ENCODE measurements at regions not wholly inside any gene's neighbourhood (a gene's known extent, or its start where the extent isn't known, plus 50 kb on each side); places are given as distances from the start of the nearest gene placed in this dataset.

GRCh38 chr12:91901381-91902074 is 244.1 kb downstream of the BTG1 start:
- TF ChIP-seq, protein P1, sequence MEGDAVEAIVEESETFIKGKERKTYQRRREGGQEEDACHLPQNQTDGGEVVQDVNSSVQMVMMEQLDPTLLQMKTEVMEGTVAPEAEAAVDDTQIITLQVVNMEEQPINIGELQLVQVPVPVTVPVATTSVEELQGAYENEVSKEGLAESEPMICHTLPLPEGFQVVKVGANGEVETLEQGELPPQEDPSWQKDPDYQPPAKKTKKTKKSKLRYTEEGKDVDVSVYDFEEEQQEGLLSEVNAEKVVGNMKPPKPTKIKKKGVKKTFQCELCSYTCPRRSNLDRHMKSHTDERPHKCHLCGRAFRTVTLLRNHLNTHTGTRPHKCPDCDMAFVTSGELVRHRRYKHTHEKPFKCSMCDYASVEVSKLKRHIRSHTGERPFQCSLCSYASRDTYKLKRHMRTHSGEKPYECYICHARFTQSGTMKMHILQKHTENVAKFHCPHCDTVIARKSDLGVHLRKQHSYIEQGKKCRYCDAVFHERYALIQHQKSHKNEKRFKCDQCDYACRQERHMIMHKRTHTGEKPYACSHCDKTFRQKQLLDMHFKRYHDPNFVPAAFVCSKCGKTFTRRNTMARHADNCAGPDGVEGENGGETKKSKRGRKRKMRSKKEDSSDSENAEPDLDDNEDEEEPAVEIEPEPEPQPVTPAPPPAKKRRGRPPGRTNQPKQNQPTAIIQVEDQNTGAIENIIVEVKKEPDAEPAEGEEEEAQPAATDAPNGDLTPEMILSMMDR (IDR thresholded peaks at IDR 0.05; ENCODE audit: low read length), result no peak
- TF ChIP-seq EZH2 (IDR thresholded peaks at IDR 0.05; ENCODE audit: borderline replicate concordance, low read length), result no peak
- Histone ChIP-seq H3K9me2 (ENCODE audit: low read depth, low read length) (no peaks in the 10 kb centered on the region), H2AFZ (ENCODE audit: low read length) (no peak overlapping the region), H3K36me3 (ENCODE audit: insufficient read depth, low read length) (no peaks in the 10 kb centered on the region), H3K4me1 (ENCODE audit: insufficient read depth, low read length, severe bottlenecking) (no peaks in the 10 kb centered on the region), H3K79me2 (ENCODE audit: insufficient read depth, low read length) (no peaks in the 10 kb centered on the region), H3K27me3 (ENCODE audit: insufficient read depth, low read length) (no peaks in the 10 kb centered on the region), H4K20me1 (ENCODE audit: insufficient read depth, low read length) (no peaks in the 10 kb centered on the region), H3K4me3 (ENCODE audit: low read depth, low read length, poor library complexity, severe bottlenecking) (no peak overlapping the region), H3K9ac (ENCODE audit: low read length) (no peak overlapping the region), H3F3A (ENCODE audit: insufficient read depth, low read length) (no peaks in the 10 kb centered on the region), H3K9me3 (ENCODE audit: low read length) (no peaks in the 10 kb centered on the region), H3K27ac (ENCODE audit: low read depth, low read length, poor library complexity, severe bottlenecking) (no peak overlapping the region), H3K4me2 (ENCODE audit: low read length) (no peak overlapping the region)

DNA sequence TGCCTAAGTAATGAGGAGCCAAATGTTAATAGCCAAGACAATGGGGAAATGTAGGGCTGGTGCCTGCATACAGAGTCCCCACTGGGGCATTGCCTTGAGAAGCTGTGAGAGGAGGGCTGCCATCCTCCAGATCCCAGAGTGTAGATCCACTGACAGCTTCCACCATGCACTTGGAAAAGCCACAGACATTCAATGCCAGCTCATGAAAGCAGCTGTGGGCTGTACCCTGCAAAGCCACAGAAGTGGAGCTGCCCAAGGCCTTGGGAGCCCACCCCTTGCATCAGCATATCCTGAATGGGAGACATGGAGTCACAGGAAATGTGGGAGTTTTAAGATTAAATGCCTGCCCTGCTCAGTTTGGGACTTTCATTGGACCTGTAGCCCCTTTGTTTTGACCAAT is 244.7 kb downstream of the BTG1 start:
- no peaks in the 10 kb centered on the region for H3K4me1 ChIP-seq (ENCODE audit: insufficient read depth, low read length, severe bottlenecking)
- no peaks in the 10 kb centered on the region for H4K20me1 ChIP-seq (ENCODE audit: insufficient read depth, low read length)
- H3K27ac ChIP-seq (ENCODE audit: low read depth, low read length, poor library complexity, severe bottlenecking), result no peak overlapping the region
- H3K36me3 ChIP-seq (ENCODE audit: insufficient read depth, low read length), result no peaks in the 10 kb centered on the region
- H3K9ac ChIP-seq (ENCODE audit: low read length), result no peak overlapping the region
- no peak overlapping the region for H3K4me2 ChIP-seq (ENCODE audit: low read length)
- no peak overlapping the region for H3K4me3 ChIP-seq (ENCODE audit: low read depth, low read length, poor library complexity, severe bottlenecking)
- H3F3A ChIP-seq (ENCODE audit: insufficient read depth, low read length), result no peaks in the 10 kb centered on the region
- no peaks in the 10 kb centered on the region for H3K79me2 ChIP-seq (ENCODE audit: insufficient read depth, low read length)
- no peak for TF ChIP-seq EZH2 (IDR thresholded peaks at IDR 0.05; ENCODE audit: borderline replicate concordance, low read length)
- TF ChIP-seq, protein P1 (IDR thresholded peaks at IDR 0.05; ENCODE audit: low read length), result no peak
- no peak overlapping the region for H2AFZ ChIP-seq (ENCODE audit: low read length)
- no peaks in the 10 kb centered on the region for H3K27me3 ChIP-seq (ENCODE audit: insufficient read depth, low read length)
- H3K9me3 ChIP-seq (ENCODE audit: low read length), result no peaks in the 10 kb centered on the region
- no peaks in the 10 kb centered on the region for H3K9me2 ChIP-seq (ENCODE audit: low read depth, low read length)

DNA sequence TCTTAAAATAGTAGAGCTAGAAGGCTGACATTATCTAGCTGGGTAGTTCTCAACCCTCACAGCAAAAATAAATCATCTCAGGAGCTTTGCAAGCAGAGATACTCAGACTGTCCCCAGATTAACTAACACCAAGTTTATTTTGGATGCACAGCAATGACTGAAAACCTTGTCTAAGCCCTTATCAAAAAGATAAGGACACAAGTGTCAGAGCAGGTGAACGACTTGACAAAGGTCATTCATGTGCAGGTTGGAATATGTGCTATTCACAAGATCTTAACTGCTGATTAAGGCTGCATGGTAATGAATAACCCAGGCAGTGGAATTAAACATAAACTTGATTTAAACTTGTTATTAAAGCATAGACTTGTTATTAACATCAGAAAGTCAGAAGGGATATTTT is 246.6 kb downstream of the BTG1 start:
- Histone ChIP-seq H4K20me1 (ENCODE audit: insufficient read depth, low read length) (no peaks in the 10 kb centered on the region), H3K4me1 (ENCODE audit: insufficient read depth, low read length, severe bottlenecking) (no peaks in the 10 kb centered on the region), H3K9ac (ENCODE audit: low read length) (no peak overlapping the region), H3K27ac (ENCODE audit: low read depth, low read length, poor library complexity, severe bottlenecking) (no peak overlapping the region), H3K4me2 (ENCODE audit: low read length) (no peak overlapping the region), H3K4me3 (ENCODE audit: low read depth, low read length, poor library complexity, severe bottlenecking) (no peak overlapping the region), H3K79me2 (ENCODE audit: insufficient read depth, low read length) (no peaks in the 10 kb centered on the region), H2AFZ (ENCODE audit: low read length) (no peak overlapping the region), H3K36me3 (ENCODE audit: insufficient read depth, low read length) (no peaks in the 10 kb centered on the region), H3K27me3 (ENCODE audit: insufficient read depth, low read length) (no peaks in the 10 kb centered on the region), H3K9me3 (ENCODE audit: low read length) (no peaks in the 10 kb centered on the region), H3K9me2 (ENCODE audit: low read depth, low read length) (no peaks in the 10 kb centered on the region), H3F3A (ENCODE audit: insufficient read depth, low read length) (no peaks in the 10 kb centered on the region)
- TF ChIP-seq, protein P1 (IDR thresholded peaks at IDR 0.05; ENCODE audit: low read length), result no peak
- no peak for TF ChIP-seq EZH2 (IDR thresholded peaks at IDR 0.05; ENCODE audit: borderline replicate concordance, low read length)
